HCT116 (cell line): ENCODE measurements at regions not wholly inside any gene's neighbourhood (a gene's known extent, or its start where the extent isn't known, plus 50 kb on each side); places are given as distances from the start of the nearest gene placed in this dataset.

Experiments used
- ATAC-seq: fragments of 200-7000 bp; cut with Tn5 transposase; 2 replicates; pipeline ENCODE4 v1.9.1; 2020; ENCODE audit warnings: mild to moderate bottlenecking, moderate library complexity
- BruUV-seq: library from RNA; stranded (reverse); fragments of 400-500 nt; replicated peaks from 2 replicates; lab custom pipeline; 2021; lab: Mats Ljungman, UMichigan
- CTCF ChIA-PET: fragments of 300-600 bp; sonication (Branson Sonifier 250); formaldehyde crosslinking; loops from one replicate; lab custom pipeline; 2021; ENCODE audit warnings: antibody characterized with exemption; lab: Charles Lee
- POLR2A ChIA-PET: fragments of 300-600, 350-600 bp; sonication (Branson Sonifier 250); formaldehyde crosslinking; loops from one replicate; lab custom pipeline; 2021; ENCODE audit warnings: antibody characterized with exemption; lab: Charles Lee
- RAD21 ChIA-PET, 2 experiments: fragments of 300-600 bp; sonication (Branson Sonifier 250); formaldehyde crosslinking; loops; one replicate each; lab custom pipeline; 2023; ENCODE audit warnings: low total read pairs in 2 of 2; ENCODE audit not compliant: uncharacterized antibody in 2 of 2, unreplicated experiment in 2 of 2, low non-redundant PET in 1 of 2; lab: Charles Lee
- DNase-seq: peaks from one replicate; pipeline ENCODE4 v3.0.0-alpha.2; 2010; ENCODE audit warnings: low read depth, low spot score
- H2AFZ ChIP-seq: fragments of 200-600 bp; shearing (Covaris generic), sonication (generic); 2 replicates; pipeline ENCODE4 v1.6.1; 2017; ENCODE audit warnings: low read depth, mixed run types, mixed read lengths, antibody characterized with exemption, low read length; ENCODE audit not compliant: poor library complexity, severe bottlenecking
- H3K27ac ChIP-seq: 2 replicates; pipeline ENCODE4 v1.5.1; 2012; ENCODE audit warnings: low read depth, low read length
- H3K27me3 ChIP-seq: fragments of 200-600 bp; sonication (generic); 2 replicates; pipeline ENCODE4 v1.6.1; 2016; ENCODE audit warnings: mixed run types, low read length, mixed read lengths; ENCODE audit not compliant: insufficient read depth
- H3K36me3 ChIP-seq, 2 experiments: fragments of 200-500 bp in 1 of 2; fragments of 200-600 bp in 1 of 2; sonication (Bioruptor generic) in 1 of 2; sonication (generic) in 1 of 2; 2 replicates each; pipeline versions ENCODE4 v1.5.1 to v1.6.1; 2014 to 2016; ENCODE audit warnings: low read length in 2 of 2, inconsistent platforms in 1 of 2, mixed read lengths in 1 of 2, mixed run types in 1 of 2; ENCODE audit not compliant: insufficient read depth in 2 of 2, control insufficient read depth in 1 of 2
- H3K4me1 ChIP-seq, 2 experiments: fragments of 200-600 bp in 1 of 2; sonication (generic) in 1 of 2; 2 replicates each; pipeline versions ENCODE4 v1.5.1 to v1.6.1; 2012 to 2017; ENCODE audit warnings: low read length in 2 of 2, inconsistent platforms in 1 of 2, mild to moderate bottlenecking in 1 of 2, mixed read lengths in 1 of 2, mixed run types in 1 of 2, moderate library complexity in 1 of 2; ENCODE audit not compliant: insufficient read depth in 2 of 2, control insufficient read depth in 1 of 2
- H3K4me2 ChIP-seq: fragments of 200-600 bp; sonication (generic); 2 replicates; pipeline ENCODE4 v1.6.1; 2017; ENCODE audit warnings: mixed run types, low read length, mixed read lengths
- H3K4me3 ChIP-seq, 2 experiments: fragments of 200-600 bp in 1 of 2; sonication (generic) in 1 of 2; replicated peaks in 1 of 2; 2 replicates each; pipeline ENCODE4 v1.5.1; 2011 to 2016; ENCODE audit warnings: low read length in 2 of 2, control low read depth in 1 of 2, low read depth in 1 of 2, mild to moderate bottlenecking in 1 of 2, mixed read lengths in 1 of 2, mixed run types in 1 of 2
- H3K79me2 ChIP-seq: fragments of 200-600 bp; sonication (generic); 2 replicates; pipeline ENCODE4 v1.6.1; 2017; ENCODE audit warnings: mild to moderate bottlenecking, mixed run types, low read length, moderate library complexity, mixed read lengths; ENCODE audit not compliant: insufficient read depth
- H3K9ac ChIP-seq: fragments of 200-600 bp; sonication (generic); 2 replicates; pipeline ENCODE4 v1.6.1; 2016; ENCODE audit warnings: low read length, mixed read lengths
- H3K9me2 ChIP-seq: fragments of 200-600 bp; sonication (generic), shearing (Covaris generic); 2 replicates; pipeline ENCODE4 v1.6.1; 2017; ENCODE audit warnings: mixed run types, mild to moderate bottlenecking, moderate library complexity; ENCODE audit not compliant: insufficient read depth
- H3K9me3 ChIP-seq, 2 experiments: fragments of 200-500 bp in 1 of 2; fragments of 200-600 bp in 1 of 2; sonication (Bioruptor generic) in 1 of 2; sonication (generic) in 1 of 2; 2 replicates each; pipeline ENCODE4 v1.6.1; 2014 to 2017; ENCODE audit warnings: low read length in 2 of 2, mixed read lengths in 2 of 2, inconsistent platforms in 1 of 2, low read depth in 1 of 2, mild to moderate bottlenecking in 1 of 2, mixed run types in 1 of 2, moderate library complexity in 1 of 2; ENCODE audit not compliant: control insufficient read depth in 1 of 2, insufficient read depth in 1 of 2
- H4K20me1 ChIP-seq: fragments of 200-600 bp; sonication (generic), shearing (Covaris generic); 2 replicates; pipeline ENCODE4 v1.6.1; 2017; ENCODE audit warnings: mixed run types, mild to moderate bottlenecking, moderate library complexity; ENCODE audit not compliant: insufficient read depth
- CBX3 ChIP-seq: IDR thresholded peaks from 2 replicates; pipeline ENCODE4 v1.6.1; 2012; ENCODE audit warnings: low read depth
- CTCF ChIP-seq, 3 experiments: fragments of 200-600 bp in 1 of 3; sonication (generic) in 1 of 3; IDR thresholded peaks in 2 of 3; conservative IDR thresholded peaks in 1 of 3; 2 replicates each; pipeline ENCODE4 v1.5.1; 2012 to 2017; ENCODE audit warnings: low read depth in 2 of 3, low read length in 2 of 3, antibody characterized with exemption in 1 of 3, borderline replicate concordance in 1 of 3, control low read depth in 1 of 3, mild to moderate bottlenecking in 1 of 3, mixed read lengths in 1 of 3, mixed run types in 1 of 3, moderate library complexity in 1 of 3; ENCODE audit not compliant: insufficient read depth in 1 of 3
- EGR1 ChIP-seq: IDR thresholded peaks from 2 replicates; pipeline ENCODE4 v1.6.1; 2012; ENCODE audit warnings: low read depth
- EZH2phosphoT487 ChIP-seq: fragments of 200-600 bp; IDR thresholded peaks from 2 replicates; pipeline ENCODE4 v1.6.1; 2018; ENCODE audit warnings: antibody characterized with exemption, borderline replicate concordance
- FOSL1 ChIP-seq: IDR thresholded peaks from 2 replicates; pipeline ENCODE4 v1.6.1; 2012; ENCODE audit warnings: low read depth
- POLR2A ChIP-seq: IDR thresholded peaks from 2 replicates; pipeline ENCODE4 v1.7.0; 2011; ENCODE audit warnings: borderline replicate concordance; ENCODE audit not compliant: insufficient read depth, insufficient read length; ENCODE audit errors: extremely low read depth
- POLR2AphosphoS5 ChIP-seq: IDR thresholded peaks from 2 replicates; pipeline ENCODE4 v1.6.1; 2011; ENCODE audit warnings: mild to moderate bottlenecking, low read depth, low read length, moderate library complexity
- RAD21 ChIP-seq: IDR thresholded peaks from 2 replicates; pipeline ENCODE4 v1.6.1; 2012; ENCODE audit warnings: low read depth, mild to moderate bottlenecking
- SIN3A ChIP-seq: IDR thresholded peaks from 2 replicates; pipeline ENCODE4 v1.6.1; 2012; ENCODE audit warnings: low read depth
- SP1 ChIP-seq: IDR thresholded peaks from 2 replicates; pipeline ENCODE4 v1.6.1; 2012; ENCODE audit warnings: low read depth
- SRF ChIP-seq: IDR thresholded peaks from 2 replicates; pipeline ENCODE4 v1.6.1; 2012; ENCODE audit warnings: low read depth
- YY1 ChIP-seq: IDR thresholded peaks from 2 replicates; pipeline ENCODE4 v1.6.1; 2011; ENCODE audit warnings: low read length, low read depth, moderate library complexity, mild to moderate bottlenecking; ENCODE audit not compliant: insufficient replicate concordance; ENCODE audit errors: extremely low read depth
- ZBTB33 ChIP-seq: IDR thresholded peaks from 2 replicates; pipeline ENCODE4 v1.6.1; 2011; ENCODE audit warnings: mild to moderate bottlenecking, low read length, moderate library complexity; ENCODE audit not compliant: insufficient replicate concordance; ENCODE audit errors: extremely low read depth
- ZNF274 ChIP-seq: fragments of 200-500 bp; sonication (Bioruptor generic); IDR thresholded peaks from 2 replicates; pipeline ENCODE4 v1.6.1; 2014; ENCODE audit warnings: mild to moderate bottlenecking, low read depth, low read length, inconsistent platforms
- intact Hi-C: fragments of 100-400 bp; cut with micrococcal nuclease; formaldehyde crosslinking; loops from 2 replicates; pipeline ENCODE4 v1.10.0; 2022

- Histone ChIP-seq H4K20me1 (no peaks in the 10 kb centered on the region), H3K4me2 (no peak overlapping the region), H3K27me3 (peaks cover 17% of the 10 kb centered on the region; the same call in 1 of the 2 replicates), H3K27ac (no peak overlapping the region), H2AFZ (no peak overlapping the region), H3K9me3 (peaks cover 0 to 4% of the 10 kb centered on the region in 2 experiments; a peak in 2 of 4 replicates), H3K4me3 (no peak overlapping the region), H3K36me3 (no peaks in the 10 kb centered on the region), H3K9ac (no peak overlapping the region), H3K9me2 (no peaks in the 10 kb centered on the region), H3K79me2 (no peaks in the 10 kb centered on the region), H3K4me1 (no peaks in the 10 kb centered on the region)
- TF ChIP-seq ZNF274 (no peak), RAD21 (no peak), POLR2A (no peak), CTCF (IDR thresholded peaks at IDR 0.05 in 2 of 3, conservative IDR thresholded peaks at IDR 0.05 in 1 of 3; ENCODE audit: borderline replicate concordance in 1 of 3, insufficient read depth in 1 of 3, low read depth in 2 of 3, low read length in 2 of 3) (no peak), YY1 (no peak), EGR1 (no peak), CBX3 (no peak), EZH2phosphoT487 (no peak), SP1 (no peak), SIN3A (no peak), POLR2AphosphoS5 (no peak), SRF (no peak), FOSL1 (no peak), ZBTB33 (no peak)
- POLR2A ChIA-PET, result no interaction called here
- RAD21 ChIA-PET, result no interaction called here
- CTCF ChIA-PET, result no interaction called here
- DNase-seq (no peak), ATAC-seq (no peak)
- intact Hi-C loops, result no loop called here
- BruUV-seq, result no TSS peak
These were observed 50.8 kb upstream of the ZCCHC14 start for GRCh38 chr16:87543436-87544191.
